Muscle of arm (tissue), 1 donor: ENCODE measurements at regions not wholly inside any gene's neighbourhood (a gene's known extent, or its start where the extent isn't known, plus 50 kb on each side); places are given as distances from the start of the nearest gene placed in this dataset.
A peak's percentile ranks its signal among the peaks of the same experiment; 100 is the strongest.

ENCODE experiments used
- DNase-seq: peaks from one replicate; pipeline ENCODE4 v3.0.0-alpha.2; 2013

- DNase-seq, result no peak
Observed at GRCh38 chr9:99537996-99538395, 283.7 kb upstream of the NR4A3 start.

GRCh38 chr9:99544526-99544925 is 277.2 kb upstream of the NR4A3 start:
- DNase-seq, result no peak

- DNase-seq, result no peak
Observed at GRCh38 chr9:99549441-99549840, 272.2 kb upstream of the NR4A3 start.

GRCh38 chr9:99555792-99556191 is 265.9 kb upstream of the NR4A3 start:
- DNase-seq, result no peak

- DNase-seq, result no peak
Observed at GRCh38 chr9:99556998-99557397, 264.7 kb upstream of the NR4A3 start.

- DNase-seq, result no peak
Observed at GRCh38 chr9:99557816-99558215, 263.9 kb upstream of the NR4A3 start.

GRCh38 chr9:99559776-99560175 is 261.9 kb upstream of the NR4A3 start:
- no peak for DNase-seq

- no peak for DNase-seq
Observed at GRCh38 chr9:99560561-99560960, 261.1 kb upstream of the NR4A3 start.

GRCh38 chr9:99561509-99561917 is 260.2 kb upstream of the NR4A3 start:
- DNase-seq, result peak; percentile 19

- DNase-seq, result no peak
Observed at GRCh38 chr9:99561961-99562565, 259.6 kb upstream of the NR4A3 start.

- DNase-seq, result no peak
Observed at GRCh38 chr9:99563364-99563763, 258.3 kb upstream of the NR4A3 start.

- DNase-seq, result no peak
Observed at GRCh38 chr9:99565203-99565602, 256.5 kb upstream of the NR4A3 start.

GRCh38 chr9:99567436-99567835 is 254.2 kb upstream of the NR4A3 start:
- DNase-seq, result no peak

- DNase-seq, result no peak
Observed at GRCh38 chr9:99569840-99570239, 251.8 kb upstream of the NR4A3 start.

- DNase-seq, result no peak
Observed at GRCh38 chr9:99572567-99572966, 249.1 kb upstream of the NR4A3 start.

- no peak for DNase-seq
Observed at GRCh38 chr9:99573085-99573484, 248.6 kb upstream of the NR4A3 start.

GRCh38 chr9:99573886-99574285 is 247.8 kb upstream of the NR4A3 start:
- no peak for DNase-seq

- DNase-seq, result no peak
Observed at GRCh38 chr9:99576002-99576401, 245.7 kb upstream of the NR4A3 start.

GRCh38 chr9:99576876-99577275 is 244.8 kb upstream of the NR4A3 start:
- no peak for DNase-seq

GRCh38 chr9:99577351-99577750 is 244.3 kb upstream of the NR4A3 start:
- no peak for DNase-seq

GRCh38 chr9:99578666-99579065 is 243.0 kb upstream of the NR4A3 start:
- DNase-seq, result no peak

GRCh38 chr9:99579964-99580363 is 241.7 kb upstream of the NR4A3 start:
- DNase-seq, result no peak

GRCh38 chr9:99582814-99583213 is 238.9 kb upstream of the NR4A3 start:
- DNase-seq, result no peak

- no peak for DNase-seq
Observed at GRCh38 chr9:99588299-99588698, 233.4 kb upstream of the NR4A3 start.

GRCh38 chr9:99588747-99589146 is 232.9 kb upstream of the NR4A3 start:
- DNase-seq, result no peak
